Skeletal muscle cell (primary cell): ENCODE measurements at regions not wholly inside any gene's neighbourhood (a gene's known extent, or its start where the extent isn't known, plus 50 kb on each side); places are given as distances from the start of the nearest gene placed in this dataset.
A peak's percentile ranks its signal among the peaks of the same experiment; 100 is the strongest.
"Not testable (repeated sequence)": the region's sequence is repeated elsewhere in the genome, so short reads cannot be mapped to it uniquely, and the experiment has no call there.

Source experiments
- DNase-seq: peaks from one replicate; pipeline ENCODE4 v3.0.0-alpha.2; 2010; ENCODE audit warnings: low read depth
- H3K4me3 ChIP-seq: 2 replicates; pipeline ENCODE4 v1.5.1; 2011; ENCODE audit warnings: low read depth, mild to moderate bottlenecking, control low read depth, low read length, moderate library complexity

- H3K4me3 ChIP-seq = no peak overlapping the region
- no peak for DNase-seq
Observed at GRCh38 chrX:73977542-73978169, 125.1 kb upstream of the XIST start.

GRCh38 chrX:73967461-73967860 is 114.9 kb upstream of the XIST start:
- H3K4me3 ChIP-seq, DNase-seq: not testable (repeated sequence)

- no peak for DNase-seq
- no peak overlapping the region for H3K4me3 ChIP-seq
Observed at GRCh38 chrX:73965833-73966232, 113.3 kb upstream of the XIST start.

GRCh38 chrX:73964579-73964978 is 112.1 kb upstream of the XIST start:
- H3K4me3 ChIP-seq = no peak overlapping the region
- DNase-seq = no peak

GRCh38 chrX:73963682-73964081 is 111.2 kb upstream of the XIST start:
- no peak overlapping the region for H3K4me3 ChIP-seq
- DNase-seq = no peak

GRCh38 chrX:73962948-73963347 is 110.4 kb upstream of the XIST start:
- no peak overlapping the region for H3K4me3 ChIP-seq
- no peak for DNase-seq

- DNase-seq, H3K4me3 ChIP-seq: not testable (repeated sequence)
Observed at GRCh38 chrX:73961867-73962266, 109.4 kb upstream of the XIST start.

GRCh38 chrX:73944563-73944908 is 92.0 kb upstream of the XIST start:
- H3K4me3 ChIP-seq = peak overlapping the region; percentile 74
- DNase-seq = no peak

- peak; percentile 45 for DNase-seq
- H3K4me3 ChIP-seq = peak overlapping the region; percentile 74
Observed at GRCh38 chrX:73943693-73944562, 91.4 kb upstream of the XIST start.

GRCh38 chrX:73940893-73941470 is 88.5 kb upstream of the XIST start:
- DNase-seq = no peak
- H3K4me3 ChIP-seq = no peak overlapping the region

- not testable (repeated sequence) for H3K4me3 ChIP-seq, DNase-seq
Observed at GRCh38 chrX:73937843-73938242, 85.3 kb upstream of the XIST start.

GRCh38 chrX:73932522-73932921 is 80.0 kb upstream of the XIST start:
- H3K4me3 ChIP-seq = no peak overlapping the region
- DNase-seq = no peak

- H3K4me3 ChIP-seq = no peak overlapping the region
- DNase-seq = no peak
Observed at GRCh38 chrX:73930300-73930699, 77.8 kb upstream of the XIST start.

GRCh38 chrX:73922856-73923455 is 70.4 kb upstream of the XIST start:
- no peak for DNase-seq
- H3K4me3 ChIP-seq = no peak overlapping the region

GRCh38 chrX:73916931-73917667 is 64.6 kb upstream of the XIST start:
- DNase-seq = peak; percentile 70
- no peak overlapping the region for H3K4me3 ChIP-seq

GRCh38 chrX:73916489-73916888 is 64.0 kb upstream of the XIST start:
- no peak for DNase-seq
- H3K4me3 ChIP-seq = no peak overlapping the region

GRCh38 chrX:73914792-73915191 is 62.3 kb upstream of the XIST start:
- not testable (repeated sequence) for H3K4me3 ChIP-seq, DNase-seq

GRCh38 chrX:73913580-73913979 is 61.1 kb upstream of the XIST start:
- peak; percentile 25 for DNase-seq
- H3K4me3 ChIP-seq = no peak overlapping the region

- H3K4me3 ChIP-seq, DNase-seq: not testable (repeated sequence)
Observed at GRCh38 chrX:73911946-73912345, 59.4 kb upstream of the XIST start.
